Keratinocyte (primary cell): ENCODE measurements at regions not wholly inside any gene's neighbourhood (a gene's known extent, or its start where the extent isn't known, plus 50 kb on each side); places are given as distances from the start of the nearest gene placed in this dataset.

ENCODE experiments used
- DNase-seq: peaks from one replicate; pipeline ENCODE4 v3.0.0-alpha.2; 2011; ENCODE audit warnings: low read depth, missing footprints, low spot score
- FAIRE-seq: peaks from 2 replicates; lab custom pipeline; 2011; peaks lifted over from hg19 to GRCh38; lab: Jason Lieb, UNC
- H2AFZ ChIP-seq: 2 replicates; pipeline ENCODE4 v1.6.0; 2012; ENCODE audit warnings: low read length, control low read depth, inconsistent platforms; ENCODE audit not compliant: control insufficient read depth
- H3K27ac ChIP-seq: 2 replicates; pipeline ENCODE4 v1.5.1; 2011; ENCODE audit warnings: low read length; ENCODE audit not compliant: control insufficient read depth, insufficient read depth
- H3K27me3 ChIP-seq: 3 replicates; pipeline ENCODE4 v1.6.0; 2011; ENCODE audit warnings: low read length; ENCODE audit not compliant: control insufficient read depth, insufficient read depth; ENCODE audit errors: extremely low read depth
- H3K36me3 ChIP-seq, 2 experiments: 2 replicates in 1 of 2; 3 replicates in 1 of 2; pipeline ENCODE4 v1.5.1; 2011; ENCODE audit warnings: low read length in 2 of 2, mild to moderate bottlenecking in 1 of 2; ENCODE audit not compliant: control insufficient read depth in 2 of 2, insufficient read depth in 2 of 2; ENCODE audit errors: extremely low read depth in 1 of 2
- H3K4me1 ChIP-seq: 3 replicates; pipeline ENCODE4 v1.5.1; 2011; ENCODE audit warnings: low read length; ENCODE audit not compliant: control insufficient read depth, insufficient read depth; ENCODE audit errors: extremely low read depth
- H3K4me2 ChIP-seq: 3 replicates; pipeline ENCODE4 v1.6.0; 2011; ENCODE audit warnings: low read depth, low read length; ENCODE audit not compliant: control insufficient read depth, insufficient read depth; ENCODE audit errors: extremely low read depth
- H3K4me3 ChIP-seq, 3 experiments: fragments of 200-600 bp in 1 of 3; sonication (generic) in 1 of 3; 2 replicates in 2 of 3; 3 replicates in 1 of 3; pipeline ENCODE4 v1.5.1; 2011 to 2016; ENCODE audit warnings: low read length in 3 of 3, mild to moderate bottlenecking in 3 of 3, control low read depth in 2 of 3, inconsistent platforms in 1 of 3, low read depth in 1 of 3, mixed read lengths in 1 of 3, mixed run types in 1 of 3, moderate library complexity in 1 of 3; ENCODE audit not compliant: control insufficient read depth in 2 of 3, insufficient read depth in 2 of 3; ENCODE audit errors: extremely low read depth in 1 of 3
- H3K79me2 ChIP-seq: 2 replicates; pipeline ENCODE4 v1.6.0; 2012; ENCODE audit warnings: low read length; ENCODE audit not compliant: control insufficient read depth, insufficient read depth
- H3K9ac ChIP-seq: 3 replicates; pipeline ENCODE4 v1.6.0; 2011; ENCODE audit warnings: low read length; ENCODE audit not compliant: control insufficient read depth, insufficient read depth; ENCODE audit errors: extremely low read depth
- H3K9me1 ChIP-seq: 3 replicates; pipeline ENCODE4 v1.6.0; 2011; ENCODE audit warnings: low read length; ENCODE audit not compliant: control insufficient read depth, insufficient read depth; ENCODE audit errors: extremely low read depth
- H3K9me3 ChIP-seq: 2 replicates; pipeline ENCODE4 v1.5.1; 2012; ENCODE audit warnings: low read depth, low read length; ENCODE audit not compliant: control insufficient read depth
- H4K20me1 ChIP-seq: 3 replicates; pipeline ENCODE4 v1.6.0; 2011; ENCODE audit warnings: low read length; ENCODE audit not compliant: control insufficient read depth, insufficient read depth; ENCODE audit errors: extremely low read depth
- EZH2 ChIP-seq: IDR thresholded peaks from one replicate; pipeline ENCODE4 v1.6.1; 2012; ENCODE audit warnings: inconsistent platforms, mild to moderate bottlenecking, low read length, moderate library complexity
- dilution Hi-C: fragments of 300-500 bp; cut with MboI; formaldehyde crosslinking; loops from one replicate; pipeline ENCODE4 v1.7.0; 2020; ENCODE audit warnings: low sequenced_read_pairs; ENCODE audit not compliant: extremely low pct_ligation_motif_present
- TF ChIP-seq, protein P1 (sequence below), 3 experiments: IDR thresholded peaks in 1 of 3; conservative IDR thresholded peaks in 1 of 3; optimal IDR thresholded peaks in 1 of 3; 2 replicates in 2 of 3; 3 replicates in 1 of 3; pipeline versions ENCODE3 to v1.5.1; 2011; ENCODE audit warnings: low read length in 3 of 3, mild to moderate bottlenecking in 3 of 3, moderate library complexity in 2 of 3, control low read depth in 1 of 3, inconsistent platforms in 1 of 3; ENCODE audit not compliant: insufficient read depth in 2 of 3; ENCODE audit errors: extremely low read depth in 1 of 3

DNA sequence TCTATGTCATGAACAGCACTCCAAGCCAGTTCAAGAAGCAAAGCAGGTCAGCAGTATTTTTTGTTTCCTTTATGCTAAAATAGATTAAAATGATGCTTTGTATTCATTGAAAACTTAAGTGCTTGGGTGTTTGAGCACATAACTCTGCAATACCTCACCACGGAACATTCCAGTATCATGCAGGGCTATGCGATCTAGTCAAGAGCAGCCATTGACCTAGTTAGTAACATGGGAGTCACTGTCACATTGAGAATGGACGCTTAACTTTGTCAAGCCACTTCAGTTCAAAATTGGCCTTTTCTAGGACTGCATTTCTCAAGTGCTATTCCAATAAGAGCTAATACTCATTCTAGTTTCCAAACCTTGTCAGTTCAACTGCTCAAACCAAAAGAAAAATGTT is 160.1 kb upstream of the FSTL5 start:
- H3K36me3 ChIP-seq = no peaks in the 10 kb centered on the region
- no peaks in the 10 kb centered on the region for H3K27me3 ChIP-seq
- no peaks in the 10 kb centered on the region for H4K20me1 ChIP-seq
- H2AFZ ChIP-seq = no peak overlapping the region
- H3K9me3 ChIP-seq = no peaks in the 10 kb centered on the region
- H3K4me3 ChIP-seq = no peak overlapping the region
- dilution Hi-C loops = no loop called here
- no peak overlapping the region for H3K9ac ChIP-seq
- no peaks in the 10 kb centered on the region for H3K9me1 ChIP-seq
- H3K4me2 ChIP-seq = no peak overlapping the region
- H3K4me1 ChIP-seq = no peaks in the 10 kb centered on the region
- H3K27ac ChIP-seq = no peak overlapping the region
- no peak for DNase-seq
- TF ChIP-seq EZH2 = no peak
- TF ChIP-seq, protein P1, sequence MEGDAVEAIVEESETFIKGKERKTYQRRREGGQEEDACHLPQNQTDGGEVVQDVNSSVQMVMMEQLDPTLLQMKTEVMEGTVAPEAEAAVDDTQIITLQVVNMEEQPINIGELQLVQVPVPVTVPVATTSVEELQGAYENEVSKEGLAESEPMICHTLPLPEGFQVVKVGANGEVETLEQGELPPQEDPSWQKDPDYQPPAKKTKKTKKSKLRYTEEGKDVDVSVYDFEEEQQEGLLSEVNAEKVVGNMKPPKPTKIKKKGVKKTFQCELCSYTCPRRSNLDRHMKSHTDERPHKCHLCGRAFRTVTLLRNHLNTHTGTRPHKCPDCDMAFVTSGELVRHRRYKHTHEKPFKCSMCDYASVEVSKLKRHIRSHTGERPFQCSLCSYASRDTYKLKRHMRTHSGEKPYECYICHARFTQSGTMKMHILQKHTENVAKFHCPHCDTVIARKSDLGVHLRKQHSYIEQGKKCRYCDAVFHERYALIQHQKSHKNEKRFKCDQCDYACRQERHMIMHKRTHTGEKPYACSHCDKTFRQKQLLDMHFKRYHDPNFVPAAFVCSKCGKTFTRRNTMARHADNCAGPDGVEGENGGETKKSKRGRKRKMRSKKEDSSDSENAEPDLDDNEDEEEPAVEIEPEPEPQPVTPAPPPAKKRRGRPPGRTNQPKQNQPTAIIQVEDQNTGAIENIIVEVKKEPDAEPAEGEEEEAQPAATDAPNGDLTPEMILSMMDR (optimal IDR thresholded peaks at IDR 0.05 in 1 of 3, IDR thresholded peaks at IDR 0.05 in 1 of 3, conservative IDR thresholded peaks at IDR 0.05 in 1 of 3; ENCODE audit: extremely low read depth in 1 of 3, insufficient read depth in 2 of 3, low read length in 3 of 3) = no peak
- FAIRE-seq = no peak
- H3K79me2 ChIP-seq = no peaks in the 10 kb centered on the region

- Histone ChIP-seq H3K4me2 (no peak overlapping the region), H3K79me2 (no peaks in the 10 kb centered on the region), H3K9me3 (no peaks in the 10 kb centered on the region), H2AFZ (no peak overlapping the region), H3K4me1 (no peaks in the 10 kb centered on the region), H4K20me1 (no peaks in the 10 kb centered on the region), H3K4me3 (no peak overlapping the region), H3K36me3 (no peaks in the 10 kb centered on the region), H3K27ac (no peak overlapping the region), H3K9me1 (no peaks in the 10 kb centered on the region), H3K9ac (no peak overlapping the region), H3K27me3 (no peaks in the 10 kb centered on the region)
- dilution Hi-C loops = no loop called here
- FAIRE-seq = no peak
- no peak for TF ChIP-seq EZH2
- TF ChIP-seq, protein P1 (optimal IDR thresholded peaks at IDR 0.05 in 1 of 3, IDR thresholded peaks at IDR 0.05 in 1 of 3, conservative IDR thresholded peaks at IDR 0.05 in 1 of 3; ENCODE audit: extremely low read depth in 1 of 3, insufficient read depth in 2 of 3, low read length in 3 of 3) = no peak
- no peak for DNase-seq
These were observed 158.3 kb upstream of the FSTL5 start for GRCh38 chr4:162322054-162322453.
